ENCODE measurements at regions not wholly inside any gene's neighbourhood (a gene's known extent, or its start where the extent isn't known, plus 50 kb on each side); places are given as distances from the start of the nearest gene placed in this dataset.
"Not testable (repeated sequence)": the region's sequence is repeated elsewhere in the genome, so short reads cannot be mapped to it uniquely, and the experiment has no call there.

DNA sequence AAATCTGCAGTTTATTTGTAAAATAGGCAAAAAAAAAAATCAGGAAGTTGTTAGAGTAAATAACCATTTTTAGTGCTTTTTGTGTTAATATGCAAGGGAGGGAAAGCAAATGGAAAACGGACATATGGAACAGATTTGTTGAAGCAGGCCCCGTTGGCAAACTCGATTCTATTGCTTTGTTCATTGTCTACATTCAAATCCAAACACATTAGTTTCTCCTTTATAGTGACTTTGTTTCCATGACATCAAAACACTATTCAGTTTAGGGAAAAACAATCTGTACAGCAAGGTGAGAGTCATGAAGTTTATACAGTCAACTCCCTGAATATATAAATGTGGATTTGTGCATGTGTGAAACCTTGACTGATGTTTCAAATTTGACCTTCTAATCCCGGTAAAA lies 142.2 kb downstream of the FAM47A start:
- Mint-ChIP-seq H3K4me3 (no peak overlapping the region), H3K9me3 (peaks cover 4% of the 10 kb centered on the region), H3K27ac (no peak overlapping the region), H3K4me1 (ENCODE audit: low read depth) (no peaks in the 10 kb centered on the region), H3K27me3 (ENCODE audit: low read depth) (no peaks in the 10 kb centered on the region), H3K36me3 (ENCODE audit: low read depth) (no peaks in the 10 kb centered on the region)
- CTCF ChIA-PET, result no interaction called here
- intact Hi-C loops (cut with micrococcal nuclease), result no loop called here
- DNase-seq, result no peak

GRCh38 chrX:33987458-33987857 lies 144.7 kb downstream of the FAM47A start:
- H3K4me3 Mint-ChIP-seq, result no peak overlapping the region
- no peaks in the 10 kb centered on the region for H3K4me1 Mint-ChIP-seq (ENCODE audit: low read depth)
- no peak for DNase-seq
- no peaks in the 10 kb centered on the region for H3K27me3 Mint-ChIP-seq (ENCODE audit: low read depth)
- intact Hi-C loops (cut with micrococcal nuclease), result no loop called here
- CTCF ChIA-PET, result no interaction called here
- no peaks in the 10 kb centered on the region for H3K36me3 Mint-ChIP-seq (ENCODE audit: low read depth)
- peaks cover 1% of the 10 kb centered on the region for H3K9me3 Mint-ChIP-seq
- H3K27ac Mint-ChIP-seq, result no peak overlapping the region

DNA sequence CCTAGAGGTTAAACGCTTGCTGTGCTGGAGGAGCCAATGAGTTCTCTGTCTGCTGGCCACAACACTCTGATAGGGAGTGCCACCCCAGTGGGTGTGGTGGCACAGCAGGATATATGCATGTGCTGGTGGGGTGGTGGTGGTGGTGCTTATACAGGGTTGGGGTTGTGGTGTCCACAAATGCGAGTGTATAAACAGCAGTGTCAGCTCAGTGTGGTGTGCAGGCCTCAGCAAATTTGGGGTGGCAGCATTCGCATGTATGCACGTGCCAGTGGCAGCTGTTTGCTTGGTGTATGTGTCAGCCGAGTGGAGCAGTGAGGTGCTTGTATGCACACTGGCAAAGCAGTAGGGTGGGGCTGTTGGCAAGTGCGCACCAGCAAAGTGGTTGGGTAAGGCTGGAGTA lies 157.4 kb downstream of the FAM47A start:
- no peaks in the 10 kb centered on the region for H3K27me3 Mint-ChIP-seq (ENCODE audit: low read depth)
- no peak for DNase-seq
- peaks cover 6% of the 10 kb centered on the region for H3K9me3 Mint-ChIP-seq
- CTCF ChIA-PET, result no interaction called here
- H3K27ac Mint-ChIP-seq, result no peak overlapping the region
- H3K36me3 Mint-ChIP-seq (ENCODE audit: low read depth), result no peaks in the 10 kb centered on the region
- H3K4me3 Mint-ChIP-seq, result no peak overlapping the region
- intact Hi-C loops (cut with micrococcal nuclease), result no loop called here
- H3K4me1 Mint-ChIP-seq (ENCODE audit: low read depth), result no peaks in the 10 kb centered on the region

DNA sequence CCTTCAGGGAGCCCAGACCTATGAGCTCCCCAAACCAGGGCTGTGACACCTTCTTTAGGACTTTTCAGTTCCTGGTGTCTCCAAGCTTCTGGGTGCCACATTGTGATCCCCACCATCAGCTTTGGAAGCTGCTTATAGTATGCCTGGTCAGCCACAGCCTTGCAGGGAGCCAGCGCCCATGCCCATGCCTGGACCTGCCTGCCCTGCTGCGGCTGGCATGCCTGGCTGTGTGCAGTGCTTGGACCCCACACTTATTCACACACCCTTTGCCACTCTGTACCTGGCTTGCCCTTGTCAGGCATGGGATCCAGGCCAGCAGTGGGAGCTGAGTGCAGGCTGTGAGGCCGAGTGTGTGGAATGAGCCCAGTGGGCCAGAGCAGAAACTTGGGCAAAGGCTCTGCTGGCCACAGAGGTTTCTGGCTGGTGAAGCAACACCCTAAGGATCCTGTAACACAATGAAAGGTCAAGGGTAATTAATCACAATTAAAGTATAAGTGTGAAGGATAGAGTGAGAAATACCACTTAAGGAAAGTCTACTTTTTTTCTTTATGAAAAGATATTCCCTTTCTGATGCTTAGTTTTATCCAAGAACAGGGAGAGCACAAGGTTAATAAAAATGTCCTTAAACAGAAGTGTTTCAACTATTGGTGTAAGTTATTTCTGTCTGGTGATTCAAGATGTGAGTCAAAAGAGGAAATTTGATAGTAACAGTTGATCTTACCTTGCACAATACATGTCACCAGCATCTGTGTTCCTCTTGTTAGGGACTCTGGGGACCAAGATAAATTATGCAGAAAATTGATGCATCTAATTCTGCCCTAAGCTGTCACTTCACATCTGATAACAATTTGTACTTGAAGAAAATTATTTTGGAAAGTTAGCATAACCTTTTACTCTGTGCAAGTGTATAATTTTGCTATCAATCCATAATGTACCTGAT lies 161.8 kb downstream of the FAM47A start:
- no peaks in the 10 kb centered on the region for H3K9me3 Mint-ChIP-seq
- CTCF ChIA-PET, result no interaction called here
- intact Hi-C loops (cut with micrococcal nuclease), result no loop called here
- no peaks in the 10 kb centered on the region for H3K36me3 Mint-ChIP-seq (ENCODE audit: low read depth)
- H3K27ac Mint-ChIP-seq, result no peak overlapping the region
- DNase-seq, result no peak
- no peak overlapping the region for H3K4me3 Mint-ChIP-seq
- no peaks in the 10 kb centered on the region for H3K27me3 Mint-ChIP-seq (ENCODE audit: low read depth)
- no peaks in the 10 kb centered on the region for H3K4me1 Mint-ChIP-seq (ENCODE audit: low read depth)

GRCh38 chrX:33969105-33969504 lies 163.0 kb downstream of the FAM47A start:
- H3K27me3 Mint-ChIP-seq (ENCODE audit: low read depth), result no peaks in the 10 kb centered on the region
- H3K4me1 Mint-ChIP-seq (ENCODE audit: low read depth), result no peaks in the 10 kb centered on the region
- no peaks in the 10 kb centered on the region for H3K36me3 Mint-ChIP-seq (ENCODE audit: low read depth)
- H3K27ac Mint-ChIP-seq, result no peak overlapping the region
- CTCF ChIA-PET, result no interaction called here
- intact Hi-C loops (cut with micrococcal nuclease), result no loop called here
- no peak overlapping the region for H3K4me3 Mint-ChIP-seq
- no peaks in the 10 kb centered on the region for H3K9me3 Mint-ChIP-seq
- no peak for DNase-seq

- Mint-ChIP-seq H3K27me3 (ENCODE audit: low read depth) (no peaks in the 10 kb centered on the region), H3K27ac (no peak overlapping the region), H3K4me3 (no peak overlapping the region), H3K9me3 (no peaks in the 10 kb centered on the region), H3K36me3 (ENCODE audit: low read depth) (no peaks in the 10 kb centered on the region), H3K4me1 (ENCODE audit: low read depth) (no peaks in the 10 kb centered on the region)
- no peak for DNase-seq
- CTCF ChIA-PET, result no interaction called here
- intact Hi-C loops (cut with micrococcal nuclease), result no loop called here
Observed at GRCh38 chrX:33968611-33969010, 163.5 kb downstream of the FAM47A start.

DNA sequence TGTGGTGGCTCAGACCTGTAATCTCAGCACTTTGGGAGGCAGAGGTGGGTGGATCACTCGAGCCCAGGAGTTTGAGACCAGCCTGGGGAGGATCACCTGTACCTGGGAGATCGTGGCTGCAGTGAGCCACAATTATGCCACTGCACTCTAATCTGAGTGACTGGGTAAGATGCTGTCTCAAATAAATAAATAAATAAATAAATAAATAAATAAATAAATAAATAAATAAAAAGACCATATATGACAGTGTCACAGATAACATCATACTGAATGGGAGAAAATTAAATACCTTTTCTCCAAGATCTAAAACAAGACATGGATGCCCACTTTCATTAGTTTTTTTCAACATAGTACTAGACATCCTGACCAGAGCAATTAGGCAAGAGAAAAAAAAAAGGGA lies 182.8 kb downstream of the FAM47A start:
- Mint-ChIP-seq H3K4me3 (no peak overlapping the region), H3K36me3 (ENCODE audit: low read depth) (no peaks in the 10 kb centered on the region), H3K4me1 (ENCODE audit: low read depth) (no peaks in the 10 kb centered on the region), H3K27ac (no peak overlapping the region), H3K27me3 (ENCODE audit: low read depth) (no peaks in the 10 kb centered on the region), H3K9me3 (peaks cover 7% of the 10 kb centered on the region)
- intact Hi-C loops (cut with micrococcal nuclease), result no loop called here
- no peak for DNase-seq
- CTCF ChIA-PET, result no interaction called here

- H3K27me3 Mint-ChIP-seq (ENCODE audit: low read depth); CTCF ChIA-PET: not testable (repeated sequence)
Observed at GRCh38 chrX:33926249-33926648, 205.9 kb downstream of the FAM47A start.

GRCh38 chrX:33923262-33923661 lies 208.9 kb downstream of the FAM47A start:
- CTCF ChIA-PET, result interaction anchor here (1.0 kb wide), 1 partner anchor 12 kb away, joined by 4 read pairs; no protein-coding TSS in a partner anchor
- intact Hi-C loops (cut with micrococcal nuclease), result no loop called here
- H3K9me3 Mint-ChIP-seq, result no peaks in the 10 kb centered on the region
- no peak for DNase-seq
- H3K27ac Mint-ChIP-seq, result no peak overlapping the region
- H3K36me3 Mint-ChIP-seq (ENCODE audit: low read depth), result no peaks in the 10 kb centered on the region
- no peaks in the 10 kb centered on the region for H3K4me1 Mint-ChIP-seq (ENCODE audit: low read depth)
- no peak overlapping the region for H3K4me3 Mint-ChIP-seq
- H3K27me3 Mint-ChIP-seq (ENCODE audit: low read depth), result no peaks in the 10 kb centered on the region

More at GRCh38 chrX:33926249-33926648, 205.9 kb downstream of the FAM47A start:
- H3K36me3 Mint-ChIP-seq (ENCODE audit: low read depth); intact Hi-C loops (cut with micrococcal nuclease); H3K4me3 Mint-ChIP-seq; H3K27ac Mint-ChIP-seq; H3K9me3 Mint-ChIP-seq; H3K4me1 Mint-ChIP-seq (ENCODE audit: low read depth); DNase-seq: not testable (repeated sequence)

GRCh38 chrX:33909836-33910235 lies 222.3 kb downstream of the FAM47A start:
- H3K36me3 Mint-ChIP-seq (ENCODE audit: low read depth), result no peaks in the 10 kb centered on the region
- intact Hi-C loops (cut with micrococcal nuclease), result no loop called here
- H3K9me3 Mint-ChIP-seq, result no peaks in the 10 kb centered on the region
- H3K27me3 Mint-ChIP-seq (ENCODE audit: low read depth), result no peaks in the 10 kb centered on the region
- H3K4me3 Mint-ChIP-seq, result no peak overlapping the region
- no peaks in the 10 kb centered on the region for H3K4me1 Mint-ChIP-seq (ENCODE audit: low read depth)
- CTCF ChIA-PET, result interaction anchor here (0.8 kb wide), 1 partner anchor 130 kb away, joined by 3 read pairs; no protein-coding TSS in a partner anchor
- DNase-seq, result no peak
- H3K27ac Mint-ChIP-seq, result no peak overlapping the region

- CTCF ChIA-PET, result no interaction called here
- DNase-seq, result no peak
- H3K36me3 Mint-ChIP-seq (ENCODE audit: low read depth), result no peaks in the 10 kb centered on the region
- intact Hi-C loops (cut with micrococcal nuclease), result no loop called here
- H3K4me3 Mint-ChIP-seq, result no peak overlapping the region
- H3K4me1 Mint-ChIP-seq (ENCODE audit: low read depth), result no peaks in the 10 kb centered on the region
- H3K27me3 Mint-ChIP-seq (ENCODE audit: low read depth), result no peaks in the 10 kb centered on the region
- no peaks in the 10 kb centered on the region for H3K9me3 Mint-ChIP-seq
- no peak overlapping the region for H3K27ac Mint-ChIP-seq
Observed at GRCh38 chrX:33908898-33909297, 223.2 kb downstream of the FAM47A start.

GRCh38 chrX:33908074-33908473 lies 224.0 kb downstream of the FAM47A start:
- Mint-ChIP-seq H3K27ac (no peak overlapping the region), H3K27me3 (ENCODE audit: low read depth) (no peaks in the 10 kb centered on the region), H3K4me1 (ENCODE audit: low read depth) (no peaks in the 10 kb centered on the region), H3K9me3 (peaks cover 1% of the 10 kb centered on the region), H3K4me3 (no peak overlapping the region), H3K36me3 (ENCODE audit: low read depth) (no peaks in the 10 kb centered on the region)
- CTCF ChIA-PET, result no interaction called here
- no peak for DNase-seq
- intact Hi-C loops (cut with micrococcal nuclease), result no loop called here

- DNase-seq, result no peak
- Mint-ChIP-seq H3K9me3 (peaks cover 1% of the 10 kb centered on the region), H3K4me3 (no peak overlapping the region), H3K4me1 (ENCODE audit: low read depth) (no peaks in the 10 kb centered on the region), H3K36me3 (ENCODE audit: low read depth) (no peaks in the 10 kb centered on the region), H3K27me3 (ENCODE audit: low read depth) (no peaks in the 10 kb centered on the region), H3K27ac (no peak overlapping the region)
- intact Hi-C loops (cut with micrococcal nuclease), result no loop called here
- CTCF ChIA-PET, result no interaction called here
Observed at GRCh38 chrX:33906971-33907370, 225.1 kb downstream of the FAM47A start.

All from activated naive CD4-positive, alpha-beta T cell treated with anti-CD3 and anti-CD28 coated beads for 36 hours (primary cell).